ENCODE measurements at regions not wholly inside any gene's neighbourhood (a gene's known extent, or its start where the extent isn't known, plus 50 kb on each side); places are given as distances from the start of the nearest gene placed in this dataset.

GRCh38 chr5:68778484-68778883 is 315.3 kb upstream of the SLC30A5 start (continued):
- TF ChIP-seq ZNF645 (tag by site-specific recombination; IDR thresholded peaks at IDR 0.05), result no peak

GRCh38 chr5:68780299-68780955 is 313.4 kb upstream of the SLC30A5 start:
- Histone ChIP-seq H3K27ac (ENCODE audit: extremely low read depth, low read depth, low read length) (no peak overlapping the region), H3K36me3 (ENCODE audit: control insufficient read depth in 2 of 2, insufficient read depth in 1 of 2, low read length in 2 of 2) (no peaks in the 10 kb centered on the region), H3K4me3 (ENCODE audit: low read depth, low read length) (no peak overlapping the region), H3K9me3 (ENCODE audit: control insufficient read depth, insufficient read depth, low read depth, low read length) (no peaks in the 10 kb centered on the region), H3K4me1 (ENCODE audit: control insufficient read depth, insufficient read depth, low read length) (no peaks in the 10 kb centered on the region)
- CTCF ChIA-PET, result no interaction called here
- POLR2A ChIA-PET, result no interaction called here
- TF ChIP-seq IKZF3 (tag by site-specific recombination; IDR thresholded peaks at IDR 0.05), result no peak
- TF ChIP-seq GLIS1 (tag by site-specific recombination; IDR thresholded peaks at IDR 0.05), result peak; percentile 79
- TF ChIP-seq KLF8 (tag by site-specific recombination; IDR thresholded peaks at IDR 0.05), result no peak

DNA sequence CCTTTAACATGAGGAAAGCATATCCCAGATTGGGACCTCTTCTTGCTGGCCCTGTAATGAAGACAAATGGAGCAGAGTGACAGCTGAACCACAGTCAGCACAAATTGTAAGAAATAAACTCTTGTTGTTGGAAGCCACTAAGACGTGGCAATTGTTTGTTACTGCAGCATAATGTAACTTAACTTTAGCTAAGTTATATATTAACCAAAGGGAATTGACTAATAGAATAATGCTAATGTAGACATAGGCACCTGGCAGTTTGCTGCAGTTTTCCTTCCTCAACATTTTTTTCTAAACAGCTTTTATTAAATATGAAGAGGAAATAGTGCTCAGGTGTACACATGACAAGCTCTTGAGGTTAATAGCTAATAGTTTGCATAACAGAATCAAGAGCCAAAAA is 300.7 kb upstream of the SLC30A5 start:
- no peaks in the 10 kb centered on the region for H3K36me3 ChIP-seq (ENCODE audit: control insufficient read depth in 2 of 2, insufficient read depth in 1 of 2, low read length in 2 of 2)
- no peaks in the 10 kb centered on the region for H3K9me3 ChIP-seq (ENCODE audit: control insufficient read depth, insufficient read depth, low read depth, low read length)
- H3K27ac ChIP-seq (ENCODE audit: extremely low read depth, low read depth, low read length), result no peak overlapping the region
- no peak overlapping the region for H3K4me3 ChIP-seq (ENCODE audit: low read depth, low read length)
- no peaks in the 10 kb centered on the region for H3K4me1 ChIP-seq (ENCODE audit: control insufficient read depth, insufficient read depth, low read length)
- ChIA-PET POLR2A (no interaction called here), CTCF (no interaction called here)
- TF ChIP-seq ZNF560 (tag by site-specific recombination; IDR thresholded peaks at IDR 0.05; ENCODE audit: borderline replicate concordance) (no peak), SCRT1 (tag by site-specific recombination; IDR thresholded peaks at IDR 0.05; ENCODE audit: borderline replicate concordance) (no peak), ZNF133 (tag by site-specific recombination; IDR thresholded peaks at IDR 0.05) (no peak), ZNF148 (tag by site-specific recombination; IDR thresholded peaks at IDR 0.05; ENCODE audit: borderline replicate concordance) (no peak), WT1 (tag by site-specific recombination; IDR thresholded peaks at IDR 0.05) (no peak), GLI2 (tag by site-specific recombination; IDR thresholded peaks at IDR 0.05; ENCODE audit: borderline replicate concordance, low read depth) (no peak), ZNF791 (tag by site-specific recombination; IDR thresholded peaks at IDR 0.05) (no peak), ZNF558 (tag by site-specific recombination; IDR thresholded peaks at IDR 0.05) (no peak), SP7 (tag by site-specific recombination; IDR thresholded peaks at IDR 0.05) (no peak), ZSCAN16 (tag by site-specific recombination; IDR thresholded peaks at IDR 0.05) (no peak), ZSCAN30 (tag by site-specific recombination; IDR thresholded peaks at IDR 0.05) (no peak)
- TF ChIP-seq, protein P1, sequence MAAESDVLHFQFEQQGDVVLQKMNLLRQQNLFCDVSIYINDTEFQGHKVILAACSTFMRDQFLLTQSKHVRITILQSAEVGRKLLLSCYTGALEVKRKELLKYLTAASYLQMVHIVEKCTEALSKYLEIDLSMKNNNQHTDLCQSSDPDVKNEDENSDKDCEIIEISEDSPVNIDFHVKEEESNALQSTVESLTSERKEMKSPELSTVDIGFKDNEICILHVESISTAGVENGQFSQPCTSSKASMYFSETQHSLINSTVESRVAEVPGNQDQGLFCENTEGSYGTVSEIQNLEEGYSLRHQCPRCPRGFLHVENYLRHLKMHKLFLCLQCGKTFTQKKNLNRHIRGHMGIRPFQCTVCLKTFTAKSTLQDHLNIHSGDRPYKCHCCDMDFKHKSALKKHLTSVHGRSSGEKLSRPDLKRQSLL (tag by site-specific recombination; IDR thresholded peaks at IDR 0.05), result no peak
- TF ChIP-seq, protein P2, sequence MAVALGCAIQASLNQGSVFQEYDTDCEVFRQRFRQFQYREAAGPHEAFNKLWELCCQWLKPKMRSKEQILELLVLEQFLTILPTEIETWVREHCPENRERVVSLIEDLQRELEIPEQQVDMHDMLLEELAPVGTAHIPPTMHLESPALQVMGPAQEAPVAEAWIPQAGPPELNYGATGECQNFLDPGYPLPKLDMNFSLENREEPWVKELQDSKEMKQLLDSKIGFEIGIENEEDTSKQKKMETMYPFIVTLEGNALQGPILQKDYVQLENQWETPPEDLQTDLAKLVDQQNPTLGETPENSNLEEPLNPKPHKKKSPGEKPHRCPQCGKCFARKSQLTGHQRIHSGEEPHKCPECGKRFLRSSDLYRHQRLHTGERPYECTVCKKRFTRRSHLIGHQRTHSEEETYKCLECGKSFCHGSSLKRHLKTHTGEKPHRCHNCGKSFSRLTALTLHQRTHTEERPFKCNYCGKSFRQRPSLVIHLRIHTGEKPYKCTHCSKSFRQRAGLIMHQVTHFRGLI (tag by site-specific recombination; IDR thresholded peaks at IDR 0.05), result no peak
